DMS153 treated with DMSO at 0.1 percent for 48 hours (cell line): ENCODE measurements at regions not wholly inside any gene's neighbourhood (a gene's known extent, or its start where the extent isn't known, plus 50 kb on each side); places are given as distances from the start of the nearest gene placed in this dataset.
A peak's percentile ranks its signal among the peaks of the same experiment; 100 is the strongest.

ENCODE experiments used
- DNase-seq: peaks from one replicate; lab custom pipeline; 2025; ENCODE audit not compliant: unreplicated experiment; lab: John Stamatoyannopoulos, UW

GRCh38 chr5:105794578-105794977, 1876.2 kb downstream of the EFNA5 start:
- no peak for DNase-seq

- no peak for DNase-seq
These were observed 1881.5 kb downstream of the EFNA5 start for GRCh38 chr5:105789246-105789645.

- no peak for DNase-seq
These were observed 1886.9 kb downstream of the EFNA5 start for GRCh38 chr5:105783811-105784210.

- DNase-seq, result no peak
These were observed 1888.2 kb downstream of the EFNA5 start for GRCh38 chr5:105782501-105782900.

GRCh38 chr5:105773241-105773640, 1897.5 kb downstream of the EFNA5 start:
- DNase-seq, result no peak

- DNase-seq, result no peak
These were observed 1903.5 kb downstream of the EFNA5 start for GRCh38 chr5:105767267-105767666.

GRCh38 chr5:105762728-105763127, 1908.0 kb downstream of the EFNA5 start:
- no peak for DNase-seq

- no peak for DNase-seq
These were observed 1916.7 kb downstream of the EFNA5 start for GRCh38 chr5:105754056-105754455.

GRCh38 chr5:105752801-105753200, 1917.9 kb downstream of the EFNA5 start:
- DNase-seq, result no peak

- DNase-seq, result no peak
These were observed 1918.8 kb downstream of the EFNA5 start for GRCh38 chr5:105751908-105752307.

- DNase-seq, result no peak
These were observed 1925.6 kb downstream of the EFNA5 start for GRCh38 chr5:105745111-105745510.

GRCh38 chr5:105740242-105740641, 1930.5 kb downstream of the EFNA5 start:
- no peak for DNase-seq

GRCh38 chr5:105739732-105740131, 1931.0 kb downstream of the EFNA5 start:
- no peak for DNase-seq

- no peak for DNase-seq
These were observed 1935.0 kb downstream of the EFNA5 start for GRCh38 chr5:105735704-105736103.

GRCh38 chr5:105730982-105731381, 1939.8 kb downstream of the EFNA5 start:
- peak; percentile 32 for DNase-seq

- DNase-seq, result no peak
These were observed 1944.6 kb downstream of the EFNA5 start for GRCh38 chr5:105726093-105726492.

- no peak for DNase-seq
These were observed 1962.3 kb downstream of the EFNA5 start for GRCh38 chr5:105708442-105708841.

GRCh38 chr5:105702323-105702722, 1968.4 kb downstream of the EFNA5 start:
- DNase-seq, result no peak

- DNase-seq, result no peak
These were observed 1974.3 kb downstream of the EFNA5 start for GRCh38 chr5:105696440-105696839.

- no peak for DNase-seq
These were observed 1974.8 kb downstream of the EFNA5 start for GRCh38 chr5:105695941-105696340.

GRCh38 chr5:105689596-105689995, 1981.1 kb downstream of the EFNA5 start:
- no peak for DNase-seq

GRCh38 chr5:105688227-105688792, 1982.4 kb downstream of the EFNA5 start:
- no peak for DNase-seq

- no peak for DNase-seq
These were observed 1983.2 kb downstream of the EFNA5 start for GRCh38 chr5:105687493-105687892.

- DNase-seq, result no peak
These were observed 1984.9 kb downstream of the EFNA5 start for GRCh38 chr5:105685884-105686283.
